ENCODE measurements at regions not wholly inside any gene's neighbourhood (a gene's known extent, or its start where the extent isn't known, plus 50 kb on each side); places are given as distances from the start of the nearest gene placed in this dataset.

- TF ChIP-seq CTCF (IDR thresholded peaks at IDR 0.05) = no peak
- H3K4me1 ChIP-seq = no peaks in the 10 kb centered on the region
- H3K4me3 ChIP-seq = no peak overlapping the region
- intact Hi-C loops (cut with DNase I) = no loop called here
- H3K27me3 ChIP-seq = no peaks in the 10 kb centered on the region
- no peaks in the 10 kb centered on the region for H3K9me3 ChIP-seq
- H3K27ac ChIP-seq = no peak overlapping the region
- no peaks in the 10 kb centered on the region for H3K36me3 ChIP-seq
- ATAC-seq (no peak), DNase-seq (no peak)
These were observed 196.0 kb downstream of the PAX3 start for GRCh38 chr2:222102575-222103349.

DNA sequence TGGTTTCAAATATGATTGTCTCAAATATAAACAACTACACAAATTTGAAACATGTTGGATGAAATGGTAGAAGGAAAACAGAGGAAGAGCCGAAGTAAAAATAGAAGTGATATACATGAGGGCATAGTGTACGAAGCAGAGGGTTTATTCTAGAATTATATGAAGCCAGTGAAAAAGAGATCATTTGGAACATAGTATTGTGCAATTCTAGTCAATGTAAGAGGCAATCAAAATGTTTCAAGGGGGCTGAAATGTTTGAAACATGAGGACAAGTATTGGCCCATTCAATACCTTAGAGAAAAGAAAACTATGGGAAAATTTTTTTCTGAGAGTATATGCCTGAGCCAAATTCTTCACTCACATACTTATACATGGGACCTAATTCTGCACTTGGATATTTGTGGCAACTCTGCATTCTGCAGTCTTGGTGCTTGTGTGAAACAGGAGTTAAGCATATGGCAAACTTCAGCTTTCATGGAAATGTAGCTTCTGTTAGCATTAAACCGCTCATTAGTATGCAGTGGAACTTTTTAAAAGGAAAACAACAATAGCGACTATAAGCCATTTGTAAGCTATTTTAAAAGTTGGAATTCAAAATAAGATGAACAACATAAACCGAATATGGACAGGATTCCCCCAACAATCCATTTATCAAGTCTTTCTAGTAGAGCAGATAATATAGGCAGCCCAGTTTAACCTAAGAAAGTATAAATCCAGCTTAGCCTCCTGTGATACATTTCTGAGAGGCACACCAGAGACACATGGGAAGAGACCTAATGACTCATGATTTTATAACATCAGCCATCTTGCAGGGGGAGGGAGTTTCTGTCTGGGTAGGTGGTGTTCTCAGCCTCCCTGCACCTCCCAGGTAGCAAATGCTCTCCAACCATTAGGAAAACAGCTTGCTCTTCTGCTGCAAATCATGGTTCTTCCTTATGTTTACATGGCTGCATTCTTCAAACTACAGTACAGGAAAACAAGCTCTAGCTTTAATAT is 197.8 kb downstream of the PAX3 start:
- Histone ChIP-seq H3K27ac (no peak overlapping the region), H3K4me3 (no peak overlapping the region), H3K36me3 (no peaks in the 10 kb centered on the region), H3K4me1 (no peaks in the 10 kb centered on the region), H3K27me3 (no peaks in the 10 kb centered on the region), H3K9me3 (no peaks in the 10 kb centered on the region)
- no peak for ATAC-seq
- TF ChIP-seq CTCF (IDR thresholded peaks at IDR 0.05) = no peak
- DNase-seq = no peak
- intact Hi-C loops (cut with DNase I) = no loop called here

GRCh38 chr2:222088561-222088960 is 210.2 kb downstream of the PAX3 start:
- intact Hi-C loops (cut with DNase I) = no loop called here
- no peak for DNase-seq
- no peaks in the 10 kb centered on the region for H3K36me3 ChIP-seq
- no peak overlapping the region for H3K4me3 ChIP-seq
- H3K27ac ChIP-seq = no peak overlapping the region
- no peaks in the 10 kb centered on the region for H3K9me3 ChIP-seq
- ATAC-seq = no peak
- no peaks in the 10 kb centered on the region for H3K4me1 ChIP-seq
- no peaks in the 10 kb centered on the region for H3K27me3 ChIP-seq
- no peak for TF ChIP-seq CTCF (IDR thresholded peaks at IDR 0.05)

GRCh38 chr2:222087998-222088397 is 210.8 kb downstream of the PAX3 start:
- Histone ChIP-seq H3K4me3 (no peak overlapping the region), H3K9me3 (no peaks in the 10 kb centered on the region), H3K4me1 (no peaks in the 10 kb centered on the region), H3K27me3 (no peaks in the 10 kb centered on the region), H3K27ac (no peak overlapping the region), H3K36me3 (no peaks in the 10 kb centered on the region)
- DNase-seq (no peak), ATAC-seq (no peak)
- TF ChIP-seq CTCF (IDR thresholded peaks at IDR 0.05) = no peak
- intact Hi-C loops (cut with DNase I) = no loop called here

GRCh38 chr2:222082201-222082600 is 216.6 kb downstream of the PAX3 start:
- H3K9me3 ChIP-seq = no peaks in the 10 kb centered on the region
- no peak overlapping the region for H3K27ac ChIP-seq
- intact Hi-C loops (cut with DNase I) = no loop called here
- TF ChIP-seq CTCF (IDR thresholded peaks at IDR 0.05) = no peak
- H3K4me1 ChIP-seq = no peaks in the 10 kb centered on the region
- no peak for ATAC-seq
- no peak overlapping the region for H3K4me3 ChIP-seq
- H3K27me3 ChIP-seq = no peaks in the 10 kb centered on the region
- no peak for DNase-seq
- no peaks in the 10 kb centered on the region for H3K36me3 ChIP-seq

Data from upper lobe of right lung (tissue), 1 donor.